Putamen (tissue), 1 donor: ENCODE measurements at regions not wholly inside any gene's neighbourhood (a gene's known extent, or its start where the extent isn't known, plus 50 kb on each side); places are given as distances from the start of the nearest gene placed in this dataset.
"Not testable (repeated sequence)": the region's sequence is repeated elsewhere in the genome, so short reads cannot be mapped to it uniquely, and the experiment has no call there.

ENCODE experiments used
- DNase-seq: peaks from one replicate; pipeline ENCODE4 v3.0.0-alpha.2; 2016; ENCODE audit warnings: low spot score

DNA sequence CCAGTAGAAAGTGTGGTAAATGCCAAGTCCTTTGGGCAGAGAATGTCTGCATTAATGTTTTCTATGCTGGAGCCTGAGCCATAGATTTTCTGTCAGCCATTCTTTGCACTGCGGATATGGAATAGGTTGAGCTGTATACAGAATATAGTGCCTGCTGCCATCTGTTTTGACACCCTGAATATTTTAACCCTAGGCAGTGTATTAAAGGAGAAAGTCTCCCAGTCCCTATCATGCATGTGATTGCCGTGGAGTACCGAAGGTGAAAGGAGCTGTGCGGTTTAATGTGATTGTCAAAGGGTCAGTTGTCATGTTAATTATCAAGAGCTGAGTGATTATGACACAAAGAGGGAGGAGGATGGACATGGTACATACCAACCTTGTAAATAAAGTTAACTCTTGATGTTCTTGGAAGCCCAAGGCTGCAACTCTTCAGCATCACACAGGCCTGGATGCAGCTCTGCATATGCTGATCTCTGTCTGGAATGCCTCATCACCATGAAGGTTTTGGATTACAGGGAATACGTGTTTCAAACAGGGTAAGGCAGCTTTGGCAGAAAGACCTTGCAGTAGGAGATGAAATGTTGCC lies 247.1 kb upstream of the ELAVL2 start:
- DNase-seq, result no peak

DNA sequence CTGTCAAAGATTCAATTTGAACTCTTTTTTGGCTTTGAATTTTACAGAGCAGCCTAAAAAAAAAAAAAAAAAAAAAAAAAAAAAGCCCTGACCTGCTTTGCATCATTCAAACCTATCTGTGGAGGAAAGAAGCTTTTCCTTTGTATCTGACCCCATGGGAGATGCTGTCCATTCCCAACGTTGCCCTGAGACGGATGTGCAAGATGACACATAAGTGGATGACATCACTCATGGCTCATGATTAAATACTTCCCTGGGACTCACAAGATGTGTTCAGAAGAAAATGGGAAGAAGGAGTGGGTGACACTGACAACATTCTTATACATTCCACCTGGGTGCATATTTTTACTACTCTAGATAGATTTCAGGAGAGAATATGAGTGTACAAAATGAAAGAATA lies 245.7 kb upstream of the ELAVL2 start:
- peak; percentile 3 for DNase-seq

- no peak for DNase-seq
These were observed 245.1 kb upstream of the ELAVL2 start for GRCh38 chr9:24071091-24071490.

- not testable (repeated sequence) for DNase-seq
These were observed 241.1 kb upstream of the ELAVL2 start for GRCh38 chr9:24067107-24067506.

DNA sequence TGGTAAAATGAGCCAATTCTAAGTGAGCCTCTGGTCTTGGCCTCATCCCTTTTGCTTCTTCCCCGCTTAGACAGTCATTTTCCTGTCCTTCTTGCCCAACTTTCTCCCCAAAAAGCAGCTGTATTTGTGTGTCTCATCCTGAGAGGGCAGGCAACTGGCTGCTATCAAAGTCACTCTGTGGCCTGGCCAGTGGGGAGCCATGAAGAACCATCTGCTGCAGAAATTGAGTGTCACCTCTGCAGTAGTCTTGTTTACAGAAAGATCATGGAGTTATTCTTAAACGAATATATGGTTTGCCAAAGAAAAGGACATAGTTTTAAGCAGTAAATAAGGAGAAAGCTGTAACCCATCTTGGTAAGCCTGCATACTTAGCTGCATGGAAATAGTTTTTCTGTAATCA lies 233.6 kb upstream of the ELAVL2 start:
- no peak for DNase-seq

DNA sequence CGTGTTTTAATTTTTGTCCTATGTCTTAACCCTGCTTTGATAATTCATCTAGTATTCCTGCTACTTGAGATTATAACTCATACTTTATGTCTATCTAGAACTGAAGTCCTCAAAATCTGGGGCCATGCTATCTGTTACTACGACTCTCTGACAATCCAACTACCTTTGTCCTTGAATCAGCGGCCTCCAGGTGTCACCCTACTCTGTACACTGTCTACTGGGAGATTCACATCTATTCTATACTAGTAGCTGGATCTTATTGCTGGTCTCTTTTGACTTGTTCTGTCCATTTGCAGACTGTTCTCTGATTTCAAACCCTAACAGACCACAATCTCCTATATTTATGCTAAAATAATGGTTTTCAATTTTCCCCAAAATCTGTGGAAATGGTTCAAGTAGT lies 225.5 kb upstream of the ELAVL2 start:
- DNase-seq, result no peak

- not testable (repeated sequence) for DNase-seq
These were observed 224.2 kb upstream of the ELAVL2 start for GRCh38 chr9:24050239-24050638.

DNA sequence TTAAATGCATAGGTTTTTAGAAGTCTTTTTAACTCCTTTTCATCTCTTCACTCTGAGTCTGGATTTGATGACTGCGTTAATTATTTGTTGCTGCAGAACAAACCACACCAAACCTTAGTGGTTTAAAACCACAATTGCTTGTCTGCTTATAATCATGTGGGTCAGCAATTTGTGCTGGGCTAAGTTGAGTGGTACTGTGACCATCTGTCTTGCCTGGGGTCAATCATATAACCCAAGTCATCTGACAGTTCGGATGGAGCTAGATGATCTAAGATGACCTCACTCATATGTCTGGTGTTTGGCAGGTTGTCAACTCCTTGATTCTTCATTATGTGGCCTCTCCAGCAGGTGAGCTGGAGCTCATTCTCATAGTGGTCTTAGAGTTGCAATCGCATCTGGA lies 219.1 kb upstream of the ELAVL2 start:
- DNase-seq, result no peak

DNA sequence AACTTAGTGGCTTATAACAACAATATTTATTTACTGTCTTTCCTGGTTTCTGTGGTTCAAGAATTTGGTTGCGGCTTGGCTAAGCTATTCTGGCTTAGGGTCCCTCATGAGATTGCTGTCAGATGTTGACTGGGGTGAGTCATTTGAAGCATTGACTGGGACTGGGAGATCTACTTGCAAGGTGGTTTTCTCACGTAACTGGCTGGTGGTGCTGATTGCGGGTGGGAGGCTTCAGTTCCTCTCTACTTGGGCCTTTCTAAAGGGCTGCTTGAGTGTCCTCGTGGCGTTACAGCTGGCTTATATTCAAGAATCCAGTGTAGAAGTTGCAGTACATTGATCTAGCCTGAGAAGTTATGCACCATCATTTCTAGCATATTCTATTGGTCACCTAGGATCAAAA lies 218.5 kb upstream of the ELAVL2 start:
- DNase-seq, result no peak

GRCh38 chr9:24041160-24041690 lies 215.2 kb upstream of the ELAVL2 start:
- DNase-seq, result no peak

DNA sequence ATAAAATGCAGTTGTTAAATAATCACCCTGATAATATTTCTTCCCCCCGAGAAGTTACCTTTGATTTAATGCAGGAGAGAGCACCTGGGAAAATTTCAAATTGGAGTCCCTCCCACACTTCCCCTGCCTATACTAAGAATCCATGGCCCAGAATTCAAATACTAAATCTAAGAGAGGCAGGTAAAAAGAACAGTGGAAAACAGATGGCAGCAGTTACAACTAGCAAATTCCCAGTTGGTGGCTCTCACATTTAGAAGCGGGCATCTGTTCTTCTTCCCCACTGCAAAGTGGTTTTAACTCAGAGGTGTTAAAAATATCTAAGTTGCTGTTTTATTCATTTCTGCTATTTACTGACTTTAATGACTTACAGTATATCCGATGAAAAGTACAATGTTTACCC lies 210.4 kb upstream of the ELAVL2 start:
- DNase-seq, result no peak

- no peak for DNase-seq
These were observed 209.8 kb upstream of the ELAVL2 start for GRCh38 chr9:24035816-24036215.

DNA sequence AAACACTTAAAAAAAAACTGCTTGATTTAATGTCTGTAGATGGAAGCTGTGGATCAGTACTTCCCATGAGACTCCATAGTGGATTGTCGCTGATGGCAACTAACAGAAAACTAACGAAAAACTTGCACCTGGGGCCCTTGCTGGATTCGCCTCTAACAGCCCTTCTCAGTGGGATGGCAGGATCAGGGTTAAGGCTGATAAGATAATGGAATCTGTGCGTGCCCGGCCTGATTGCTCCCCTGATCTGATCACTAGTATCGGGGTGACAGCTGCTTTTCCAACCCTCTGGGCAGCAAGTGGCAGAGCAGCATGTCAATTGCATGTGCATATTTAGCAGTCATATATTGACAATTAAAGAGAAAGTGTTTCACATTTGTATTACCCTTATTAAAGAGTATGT lies 185.8 kb upstream of the ELAVL2 start:
- no peak for DNase-seq

- no peak for DNase-seq
These were observed 185.1 kb upstream of the ELAVL2 start for GRCh38 chr9:24011009-24011717.

GRCh38 chr9:24009322-24009721 lies 183.3 kb upstream of the ELAVL2 start:
- DNase-seq, result no peak

- DNase-seq, result no peak
These were observed 181.1 kb upstream of the ELAVL2 start for GRCh38 chr9:24007185-24007584.

- DNase-seq, result not testable (repeated sequence)
These were observed 165.8 kb upstream of the ELAVL2 start for GRCh38 chr9:23991874-23992273.

DNA sequence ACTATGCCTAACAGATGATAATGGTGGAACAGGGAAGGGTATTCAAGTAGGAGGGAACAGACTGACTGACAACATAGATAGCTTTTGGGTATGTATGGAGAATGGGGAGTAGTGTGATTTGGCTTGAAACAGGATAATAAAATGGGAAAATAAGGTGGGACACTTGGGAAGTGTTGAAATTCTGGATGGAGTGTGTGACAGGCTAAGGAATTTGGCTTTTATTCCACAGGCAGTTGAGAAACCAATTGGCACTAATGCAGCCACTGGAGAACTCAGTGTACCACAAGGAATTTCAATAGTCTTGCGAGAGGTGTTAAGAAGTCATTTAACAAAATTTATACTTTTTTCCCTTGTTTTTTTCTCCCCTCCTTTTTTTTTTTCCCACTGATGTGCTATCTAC lies 153.5 kb upstream of the ELAVL2 start:
- DNase-seq, result no peak

DNA sequence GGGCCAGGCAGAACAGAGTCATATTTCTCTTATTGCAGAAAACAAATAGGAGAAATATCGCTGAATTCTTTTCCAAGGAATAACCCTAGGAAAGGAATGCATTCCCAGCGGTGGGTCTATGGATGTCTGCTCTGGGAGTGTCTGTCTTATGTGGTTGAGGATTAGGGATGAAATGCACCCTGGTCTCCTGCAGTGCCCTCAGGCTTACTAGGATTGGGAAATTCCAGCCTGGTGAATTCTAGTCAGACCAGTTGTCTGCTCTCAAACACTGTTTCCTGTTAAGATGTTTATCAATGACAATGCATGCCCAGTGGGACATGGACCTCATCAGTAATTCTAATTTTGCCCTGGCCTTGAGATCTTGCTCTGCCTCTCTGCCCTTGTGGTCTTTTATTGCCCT lies 136.1 kb upstream of the ELAVL2 start:
- DNase-seq, result no peak

- no peak for DNase-seq
These were observed 119.9 kb upstream of the ELAVL2 start for GRCh38 chr9:23945897-23946296.

GRCh38 chr9:23941051-23941450 lies 115.0 kb upstream of the ELAVL2 start:
- DNase-seq, result no peak

GRCh38 chr9:23938908-23939307 lies 112.9 kb upstream of the ELAVL2 start:
- no peak for DNase-seq

GRCh38 chr9:23934291-23934906 lies 108.4 kb upstream of the ELAVL2 start:
- DNase-seq, result no peak
